ENCODE measurements at regions not wholly inside any gene's neighbourhood (a gene's known extent, or its start where the extent isn't known, plus 50 kb on each side); places are given as distances from the start of the nearest gene placed in this dataset.
A peak's percentile ranks its signal among the peaks of the same experiment; 100 is the strongest.

DNA sequence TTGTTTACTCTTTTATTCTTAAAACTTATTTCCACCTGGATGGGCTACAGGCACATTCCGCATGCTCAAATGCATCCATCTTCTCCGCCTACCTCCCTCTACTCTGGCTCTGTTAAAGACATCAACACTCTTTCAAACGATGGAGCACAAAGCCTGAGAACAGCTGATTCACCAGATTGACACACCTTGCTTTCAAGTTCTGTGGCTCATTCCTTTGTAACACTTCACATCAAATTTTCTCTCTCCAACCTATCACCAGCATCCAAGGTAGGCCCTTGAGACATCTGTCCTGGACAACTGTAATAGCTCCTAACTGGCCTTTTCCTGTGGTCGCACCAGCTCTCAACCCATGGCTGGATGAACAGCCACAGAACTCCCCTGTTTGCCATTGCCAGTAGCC is 274.5 kb downstream of the BCL11A start:
- H2BK5ac ChIP-seq (ENCODE audit: low read depth, low read length): no peak overlapping the region
- no peak overlapping the region for H3K27ac ChIP-seq (ENCODE audit: low read depth, low read length)
- H3K23me2 ChIP-seq (ENCODE audit: low read depth, low read length): no peaks in the 10 kb centered on the region
- H2BK120ac ChIP-seq (replicated peaks; ENCODE audit: low read depth, low read length): no peak overlapping the region
- no peak overlapping the region for H2BK15ac ChIP-seq (ENCODE audit: low read length)
- no peak overlapping the region for H3K4me3 ChIP-seq (ENCODE audit: extremely low read depth in 1 of 4, insufficient read depth in 2 of 4, low read depth in 3 of 4, low read length in 4 of 4)
- H3K56ac ChIP-seq (replicated peaks; ENCODE audit: insufficient read length, low read depth, low read length): no peak overlapping the region
- H2AFZ ChIP-seq (ENCODE audit: low read length): 0 out of 2 replicates have a peak overlapping the region, but pooled peaks have one; percentile 5
- H3K36me3 ChIP-seq (ENCODE audit: control insufficient read depth in 2 of 4, insufficient read depth in 4 of 4, low read length in 3 of 4): no peaks in the 10 kb centered on the region
- DNase-seq (ENCODE audit: low read depth in 1 of 2, low spot score in 2 of 2) (no peak), FAIRE-seq (no peak)
- no peak overlapping the region for H3K4me2 ChIP-seq (ENCODE audit: insufficient read depth in 1 of 2, low read depth in 2 of 2, low read length in 2 of 2)
- H3K79me1 ChIP-seq (ENCODE audit: low read depth, low read length): no peaks in the 10 kb centered on the region; the same call in 1 of the 2 replicates
- H3K14ac ChIP-seq (ENCODE audit: insufficient read length): no peak overlapping the region
- no peaks in the 10 kb centered on the region; a peak in 1 of 7 replicates for H3K4me1 ChIP-seq (replicated peaks in 1 of 4; ENCODE audit: control insufficient read depth in 3 of 4, insufficient read depth in 4 of 4, low read length in 3 of 4)
- no peak overlapping the region for H3K23ac ChIP-seq (ENCODE audit: insufficient read length)
- H3K9ac ChIP-seq (replicated peaks in 1 of 4; ENCODE audit: extremely low read depth in 1 of 4, low read depth in 3 of 4, low read length in 3 of 4): no peak overlapping the region
- peaks cover 5 to 8% of the 10 kb centered on the region in 2 experiments; a peak in 2 of 4 replicates for H3K9me3 ChIP-seq (ENCODE audit: insufficient read depth in 2 of 2, low read depth in 1 of 2, low read length in 1 of 2)
- H3K18ac ChIP-seq (ENCODE audit: extremely low read depth, low read length): no peak overlapping the region
- no peak overlapping the region for H2AK5ac ChIP-seq (ENCODE audit: low read depth, low read length)
- H3K27me3 ChIP-seq (replicated peaks in 1 of 4; ENCODE audit: control insufficient read depth in 3 of 4, extremely low read depth in 1 of 4, insufficient read depth in 3 of 4, low read length in 3 of 4): no peaks in the 10 kb centered on the region
- ChIA-PET POLR2A (ENCODE audit: partially characterized antibody) (no interaction called here), CTCF (ENCODE audit: partially characterized antibody) (no interaction called here)
- no peaks in the 10 kb centered on the region for H4K20me1 ChIP-seq (replicated peaks in 1 of 2; ENCODE audit: control insufficient read depth in 1 of 2, insufficient read depth in 2 of 2, low read length in 2 of 2)
- no peak overlapping the region for H2BK20ac ChIP-seq (ENCODE audit: low read length)
- H4K91ac ChIP-seq (replicated peaks; ENCODE audit: insufficient read length, low read length): no peak overlapping the region
- H3K79me2 ChIP-seq (ENCODE audit: control insufficient read depth in 1 of 2, insufficient read depth in 2 of 2, low read length in 2 of 2): no peaks in the 10 kb centered on the region
- H2BK12ac ChIP-seq (ENCODE audit: low read depth, low read length): no peak overlapping the region
- H4K5ac ChIP-seq (ENCODE audit: insufficient read length, low read depth, low read length): no peak overlapping the region
- H4K8ac ChIP-seq (ENCODE audit: extremely low read depth, insufficient read depth, low read length): no peak overlapping the region
- H3K4ac ChIP-seq (replicated peaks; ENCODE audit: insufficient read length, low read depth, low read length): no peak overlapping the region
- WGBS, 2 experiments (ENCODE audit: extremely low coverage in 1 of 2, insufficient coverage in 1 of 2, insufficient read length in 1 of 2, insufficient replicate concordance in 2 of 2, low coverage in 1 of 2, low lambda C conversion rate in 2 of 2, missing lambda C conversion rate in 1 of 2): 86% methylated on average over 4 of the region's 4 CpGs; no CpG with 5 or more reads in 1 of the 2 experiments
- TF ChIP-seq, protein P1, sequence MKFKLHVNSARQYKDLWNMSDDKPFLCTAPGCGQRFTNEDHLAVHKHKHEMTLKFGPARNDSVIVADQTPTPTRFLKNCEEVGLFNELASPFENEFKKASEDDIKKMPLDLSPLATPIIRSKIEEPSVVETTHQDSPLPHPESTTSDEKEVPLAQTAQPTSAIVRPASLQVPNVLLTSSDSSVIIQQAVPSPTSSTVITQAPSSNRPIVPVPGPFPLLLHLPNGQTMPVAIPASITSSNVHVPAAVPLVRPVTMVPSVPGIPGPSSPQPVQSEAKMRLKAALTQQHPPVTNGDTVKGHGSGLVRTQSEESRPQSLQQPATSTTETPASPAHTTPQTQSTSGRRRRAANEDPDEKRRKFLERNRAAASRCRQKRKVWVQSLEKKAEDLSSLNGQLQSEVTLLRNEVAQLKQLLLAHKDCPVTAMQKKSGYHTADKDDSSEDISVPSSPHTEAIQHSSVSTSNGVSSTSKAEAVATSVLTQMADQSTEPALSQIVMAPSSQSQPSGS (IDR thresholded peaks at IDR 0.05; ENCODE audit: low read length): no peak
- TF ChIP-seq BRCA1 (IDR thresholded peaks at IDR 0.05; ENCODE audit: low read depth, low read length) (no peak), TEAD4 (IDR thresholded peaks at IDR 0.05; ENCODE audit: low read depth, low read length) (no peak), SIN3A (conservative IDR thresholded peaks at IDR 0.05 in 1 of 2, IDR thresholded peaks at IDR 0.05 in 1 of 2; ENCODE audit: low read depth in 1 of 2, low read length in 2 of 2) (no peak), SAP30 (IDR thresholded peaks at IDR 0.05; ENCODE audit: insufficient read depth, insufficient replicate concordance, low read length) (no peak), GTF2F1 (IDR thresholded peaks at IDR 0.05; ENCODE audit: borderline replicate concordance, low read depth, low read length) (no peak), JUN (IDR thresholded peaks at IDR 0.05; ENCODE audit: low read depth, low read length) (no peak), SP4 (IDR thresholded peaks at IDR 0.05; ENCODE audit: low read length) (no peak), SUZ12 (IDR thresholded peaks at IDR 0.05; ENCODE audit: low read length) (no peak), MAFK (IDR thresholded peaks at IDR 0.05; ENCODE audit: low read depth, low read length) (no peak), BACH1 (IDR thresholded peaks at IDR 0.05; ENCODE audit: low read length) (no peak), EZH2 (IDR thresholded peaks at IDR 0.05; ENCODE audit: low read depth, low read length, severe bottlenecking) (no peak)
- TF ChIP-seq, protein P2, sequence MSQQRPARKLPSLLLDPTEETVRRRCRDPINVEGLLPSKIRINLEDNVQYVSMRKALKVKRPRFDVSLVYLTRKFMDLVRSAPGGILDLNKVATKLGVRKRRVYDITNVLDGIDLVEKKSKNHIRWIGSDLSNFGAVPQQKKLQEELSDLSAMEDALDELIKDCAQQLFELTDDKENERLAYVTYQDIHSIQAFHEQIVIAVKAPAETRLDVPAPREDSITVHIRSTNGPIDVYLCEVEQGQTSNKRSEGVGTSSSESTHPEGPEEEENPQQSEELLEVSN (IDR thresholded peaks at IDR 0.05): no peak
